Mesendoderm (in vitro differentiated cells): ENCODE measurements at regions not wholly inside any gene's neighbourhood (a gene's known extent, or its start where the extent isn't known, plus 50 kb on each side); places are given as distances from the start of the nearest gene placed in this dataset.
"Not testable (repeated sequence)": the region's sequence is repeated elsewhere in the genome, so short reads cannot be mapped to it uniquely, and the experiment has no call there.

Source experiments
- DNase-seq: peaks from one replicate; pipeline ENCODE4 v3.0.0; 2013
- H2AK5ac ChIP-seq: 2 replicates; pipeline ENCODE4 v1.6.1; 2013; ENCODE audit warnings: low read length, inconsistent platforms
- H2BK120ac ChIP-seq: 2 replicates; pipeline ENCODE4 v1.6.1; 2013; ENCODE audit warnings: low read depth, mild to moderate bottlenecking, low read length, moderate library complexity, mixed read lengths
- H2BK15ac ChIP-seq: replicated peaks from 2 replicates; pipeline ENCODE4 v1.6.1; 2013; ENCODE audit warnings: low read depth, mild to moderate bottlenecking, moderate library complexity
- H2BK5ac ChIP-seq: 2 replicates; pipeline ENCODE4 v1.6.1; 2013; ENCODE audit warnings: low read length, inconsistent platforms
- H3K18ac ChIP-seq: 2 replicates; pipeline ENCODE4 v1.6.1; 2013; ENCODE audit warnings: mild to moderate bottlenecking, low read length, mixed read lengths
- H3K23ac ChIP-seq: one replicate; pipeline ENCODE4 v1.6.1; 2013; ENCODE audit warnings: low read length
- H3K27ac ChIP-seq: 2 replicates; pipeline ENCODE4 v1.5.1; 2013; ENCODE audit warnings: low read depth, mild to moderate bottlenecking, inconsistent platforms, low read length, moderate library complexity
- H3K27me3 ChIP-seq: 2 replicates; pipeline ENCODE4 v1.6.1; 2013; ENCODE audit warnings: low read length, control low read depth, mild to moderate bottlenecking, inconsistent platforms; ENCODE audit not compliant: insufficient read depth, poor library complexity
- H3K36me3 ChIP-seq: 2 replicates; pipeline ENCODE4 v1.6.1; 2013; ENCODE audit warnings: low read length, inconsistent platforms; ENCODE audit not compliant: control insufficient read depth, insufficient read depth
- H3K4ac ChIP-seq: one replicate; pipeline ENCODE4 v1.6.1; 2013; ENCODE audit warnings: low read depth, mild to moderate bottlenecking, low read length, moderate library complexity
- H3K4me1 ChIP-seq: 2 replicates; pipeline ENCODE4 v1.6.1; 2013; ENCODE audit warnings: low read depth, low read length, inconsistent platforms; ENCODE audit not compliant: control insufficient read depth
- H3K4me2 ChIP-seq: 2 replicates; pipeline ENCODE4 v1.6.1; 2013; ENCODE audit warnings: low read length
- H3K4me3 ChIP-seq: 2 replicates; pipeline ENCODE4 v1.5.1; 2013; ENCODE audit warnings: mild to moderate bottlenecking, low read length
- H3K56ac ChIP-seq: one replicate; pipeline ENCODE4 v1.6.1; 2013; ENCODE audit warnings: low read length
- H3K79me1 ChIP-seq: 2 replicates; pipeline ENCODE4 v1.6.1; 2013; ENCODE audit warnings: low read length, inconsistent platforms
- H3K79me2 ChIP-seq: 2 replicates; pipeline ENCODE4 v1.6.1; 2013; ENCODE audit warnings: mild to moderate bottlenecking, low read length; ENCODE audit not compliant: control insufficient read depth, insufficient read depth
- H3K9ac ChIP-seq: 2 replicates; pipeline ENCODE4 v1.6.1; 2013; ENCODE audit warnings: low read length, inconsistent platforms
- H4K5ac ChIP-seq: one replicate; pipeline ENCODE4 v1.6.1; 2013; ENCODE audit warnings: low read length
- H4K8ac ChIP-seq: one replicate; pipeline ENCODE4 v1.6.1; 2013; ENCODE audit warnings: low read depth, mild to moderate bottlenecking, control low read depth, low read length, moderate library complexity
- WGBS: extraction: QIAGEN DNeasy Blood & Tissue Kit; methylation state at CpG from one replicate; pipeline ENCODE4 v1.1.7; 2013; ENCODE audit warnings: low lambda C conversion rate, missing lambda C conversion rate; ENCODE audit not compliant: insufficient coverage; ENCODE audit errors: extremely low coverage; 5-methylcytosine and 5-hydroxymethylcytosine counted together

GRCh38 chr7:142503949-142504348 lies 245.3 kb upstream of the PRSS1 start:
- H3K23ac ChIP-seq, H3K27me3 ChIP-seq, H3K79me1 ChIP-seq, H3K4me3 ChIP-seq, H3K36me3 ChIP-seq, H3K18ac ChIP-seq, H3K9ac ChIP-seq, H3K79me2 ChIP-seq, H4K5ac ChIP-seq, H3K56ac ChIP-seq, H4K8ac ChIP-seq, DNase-seq, H2AK5ac ChIP-seq, H3K4ac ChIP-seq, H2BK120ac ChIP-seq, H3K4me1 ChIP-seq, H3K4me2 ChIP-seq, H3K27ac ChIP-seq, H2BK15ac ChIP-seq, H2BK5ac ChIP-seq: not testable (repeated sequence)
- no CpG with 5 or more reads among the region's 8 CpGs for WGBS

DNA sequence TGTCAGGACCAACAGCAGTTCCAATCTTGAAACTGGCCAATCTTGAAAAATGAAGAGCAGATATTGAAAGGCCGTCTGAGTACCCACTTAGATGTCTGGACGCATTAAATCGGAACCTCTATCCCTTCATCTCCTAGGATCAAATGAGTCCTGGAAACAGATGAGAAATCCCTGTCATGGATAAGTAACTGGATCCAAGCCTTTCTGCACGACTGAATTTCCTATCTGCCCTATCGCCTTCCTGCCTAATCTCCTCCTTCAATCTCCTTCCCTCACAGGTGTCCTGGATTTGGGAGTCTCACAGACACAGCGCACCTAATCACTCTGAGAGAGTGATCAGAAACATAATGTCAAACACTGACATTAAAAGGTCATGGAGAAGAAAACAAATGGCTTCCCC lies 245.2 kb upstream of the PRSS58 start:
- Histone ChIP-seq H3K79me1 (no peaks in the 10 kb centered on the region), H3K27ac (no peak overlapping the region), H3K18ac (no peak overlapping the region), H3K23ac (no peak overlapping the region), H3K79me2 (no peaks in the 10 kb centered on the region), H2AK5ac (no peak overlapping the region), H3K4ac (no peak overlapping the region), H3K4me2 (no peak overlapping the region), H4K8ac (no peak overlapping the region), H2BK15ac (no peak overlapping the region), H3K27me3 (no peaks in the 10 kb centered on the region), H3K4me1 (no peaks in the 10 kb centered on the region), H4K5ac (no peak overlapping the region), H3K56ac (no peak overlapping the region), H3K36me3 (no peaks in the 10 kb centered on the region), H3K9ac (no peak overlapping the region), H2BK120ac (no peak overlapping the region), H2BK5ac (no peak overlapping the region), H3K4me3 (no peak overlapping the region)
- no CpG with 5 or more reads among the region's 6 CpGs for WGBS
- no peak for DNase-seq

DNA sequence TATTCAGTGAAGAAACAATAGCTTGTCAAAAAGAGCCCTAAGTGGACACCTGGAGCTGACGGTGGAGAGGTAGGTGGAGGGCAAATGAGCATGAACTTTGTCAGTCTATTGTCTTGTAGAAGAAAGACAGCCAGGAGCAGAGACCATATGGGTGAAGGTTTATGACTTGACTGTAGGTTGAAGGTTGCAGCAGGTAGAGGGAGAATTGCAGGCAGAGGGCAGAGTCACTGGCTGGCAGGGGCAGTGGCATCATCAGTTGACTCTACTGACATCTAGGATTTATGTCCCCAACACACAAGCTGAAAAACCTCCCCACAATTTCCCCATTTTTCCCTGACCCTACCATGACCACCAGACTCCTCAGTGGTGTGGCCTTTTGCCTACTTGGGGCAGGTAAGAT lies 243.6 kb upstream of the PRSS58 start:
- WGBS: no CpG with 5 or more reads among the region's 1 CpG
- H2BK120ac ChIP-seq: no peak overlapping the region
- no peaks in the 10 kb centered on the region for H3K27me3 ChIP-seq

GRCh38 chr7:142500366-142500765 lies 242.5 kb upstream of the PRSS58 start:
- Histone ChIP-seq H2BK120ac (no peak overlapping the region), H2AK5ac (no peak overlapping the region), H2BK5ac (no peak overlapping the region), H3K79me1 (no peaks in the 10 kb centered on the region), H3K4me1 (no peaks in the 10 kb centered on the region), H3K56ac (no peak overlapping the region), H4K8ac (no peak overlapping the region), H3K4ac (no peak overlapping the region), H2BK15ac (no peak overlapping the region), H3K4me3 (no peak overlapping the region), H3K23ac (no peak overlapping the region), H3K4me2 (no peak overlapping the region), H3K18ac (no peak overlapping the region), H3K79me2 (no peaks in the 10 kb centered on the region), H4K5ac (no peak overlapping the region), H3K9ac (no peak overlapping the region), H3K27me3 (no peaks in the 10 kb centered on the region), H3K27ac (no peak overlapping the region), H3K36me3 (no peaks in the 10 kb centered on the region)
- no CpG with 5 or more reads among the region's 4 CpGs for WGBS
- DNase-seq: no peak

More for the DNA sequence above, 243.6 kb upstream of the PRSS58 start:
- H3K27ac ChIP-seq: no peak overlapping the region
- H3K4me2 ChIP-seq: no peak overlapping the region
- H3K4me1 ChIP-seq: no peaks in the 10 kb centered on the region
- H3K18ac ChIP-seq: no peak overlapping the region
- H3K56ac ChIP-seq: no peak overlapping the region
- H4K8ac ChIP-seq: no peak overlapping the region
- H4K5ac ChIP-seq: no peak overlapping the region
- H3K4me3 ChIP-seq: no peak overlapping the region
- H3K79me1 ChIP-seq: no peaks in the 10 kb centered on the region
- no peak overlapping the region for H2BK5ac ChIP-seq
- H3K9ac ChIP-seq: no peak overlapping the region
- H3K4ac ChIP-seq: no peak overlapping the region
- H3K79me2 ChIP-seq: no peaks in the 10 kb centered on the region
- H2AK5ac ChIP-seq: no peak overlapping the region
- no peaks in the 10 kb centered on the region for H3K36me3 ChIP-seq
- no peak overlapping the region for H3K23ac ChIP-seq
- no peak overlapping the region for H2BK15ac ChIP-seq
- DNase-seq: no peak

GRCh38 chr7:142499635-142500034 lies 241.8 kb upstream of the PRSS58 start:
- Histone ChIP-seq H2BK15ac (no peak overlapping the region), H2BK120ac (no peak overlapping the region), H3K18ac (no peak overlapping the region), H4K8ac (no peak overlapping the region), H3K23ac (no peak overlapping the region), H3K4me2 (no peak overlapping the region), H3K36me3 (no peaks in the 10 kb centered on the region), H3K4me3 (no peak overlapping the region), H3K27me3 (no peaks in the 10 kb centered on the region), H4K5ac (no peak overlapping the region), H3K56ac (no peak overlapping the region), H3K27ac (no peak overlapping the region), H2BK5ac (no peak overlapping the region), H2AK5ac (no peak overlapping the region), H3K79me2 (no peaks in the 10 kb centered on the region), H3K79me1 (no peaks in the 10 kb centered on the region), H3K9ac (no peak overlapping the region), H3K4me1 (no peaks in the 10 kb centered on the region), H3K4ac (no peak overlapping the region)
- no peak for DNase-seq
- WGBS: no CpG with 5 or more reads among the region's 4 CpGs

DNA sequence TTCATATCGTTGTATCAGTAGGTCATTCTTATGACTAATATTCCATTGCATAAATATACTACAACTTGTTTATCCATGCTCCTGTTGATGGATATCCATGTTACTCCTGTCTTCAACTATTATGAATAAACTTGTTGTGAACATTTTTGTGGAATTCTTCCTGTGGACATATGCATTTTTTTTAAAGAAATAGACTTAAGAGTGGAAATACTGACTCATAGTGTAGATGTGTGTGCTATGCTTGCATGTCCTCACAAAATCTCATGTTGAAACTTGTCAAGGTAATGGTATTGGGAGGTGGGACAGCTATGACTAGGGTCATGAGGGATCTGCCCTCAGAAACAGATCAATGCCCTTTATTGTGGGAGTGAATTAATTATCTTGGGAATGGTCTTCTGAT lies 240.5 kb upstream of the PRSS58 start:
- no CpG with 5 or more reads among the region's 1 CpG for WGBS
- no peaks in the 10 kb centered on the region for H3K79me1 ChIP-seq

More for the DNA sequence above, 240.5 kb upstream of the PRSS58 start:
- H3K27ac ChIP-seq: no peak overlapping the region
- no peak overlapping the region for H2BK5ac ChIP-seq
- H3K9ac ChIP-seq: no peak overlapping the region
- H2BK15ac ChIP-seq: no peak overlapping the region
- no peaks in the 10 kb centered on the region for H3K36me3 ChIP-seq
- H3K4me2 ChIP-seq: no peak overlapping the region
- no peak overlapping the region for H3K4ac ChIP-seq
- no peaks in the 10 kb centered on the region for H3K4me1 ChIP-seq
- H3K56ac ChIP-seq: no peak overlapping the region
- H3K18ac ChIP-seq: no peak overlapping the region
- H2BK120ac ChIP-seq: no peak overlapping the region
- no peak overlapping the region for H4K8ac ChIP-seq
- H2AK5ac ChIP-seq: no peak overlapping the region
- no peak for DNase-seq
- no peaks in the 10 kb centered on the region for H3K79me2 ChIP-seq
- no peaks in the 10 kb centered on the region for H3K27me3 ChIP-seq
- no peak overlapping the region for H4K5ac ChIP-seq
- H3K4me3 ChIP-seq: no peak overlapping the region
- no peak overlapping the region for H3K23ac ChIP-seq
